ENCODE measurements at regions not wholly inside any gene's neighbourhood (a gene's known extent, or its start where the extent isn't known, plus 50 kb on each side); places are given as distances from the start of the nearest gene placed in this dataset.
"Not testable (repeated sequence)": the region's sequence is repeated elsewhere in the genome, so short reads cannot be mapped to it uniquely, and the experiment has no call there.

DNA sequence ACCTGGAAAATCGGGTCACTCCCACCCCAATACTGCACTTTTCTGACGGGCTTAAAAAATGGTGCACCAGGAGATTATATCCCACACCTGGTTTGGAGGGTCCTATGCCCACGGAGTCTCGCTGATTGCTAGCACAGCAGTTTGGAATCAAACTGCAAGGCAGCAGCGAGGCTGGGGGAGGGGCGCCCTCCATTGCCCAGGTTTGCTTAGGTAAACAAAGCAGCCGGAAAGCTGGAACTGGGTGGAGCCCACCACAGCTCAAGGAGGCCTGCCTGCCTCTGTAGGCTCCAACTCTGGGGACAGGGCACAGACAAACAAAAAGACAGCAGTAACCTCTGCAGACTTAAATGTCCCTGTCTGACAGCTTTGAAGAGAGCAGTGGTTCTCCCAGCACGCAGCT lies 167.1 kb upstream of the PHACTR1 start:
- DNase-seq; H3K4me1 Mint-ChIP-seq; CTCF ChIA-PET; POLR2A ChIA-PET; H3K27me3 Mint-ChIP-seq; H3K36me3 Mint-ChIP-seq (ENCODE audit: low read depth); H3K4me3 Mint-ChIP-seq; H3K9me3 Mint-ChIP-seq; H3K27ac Mint-ChIP-seq: not testable (repeated sequence)

DNA sequence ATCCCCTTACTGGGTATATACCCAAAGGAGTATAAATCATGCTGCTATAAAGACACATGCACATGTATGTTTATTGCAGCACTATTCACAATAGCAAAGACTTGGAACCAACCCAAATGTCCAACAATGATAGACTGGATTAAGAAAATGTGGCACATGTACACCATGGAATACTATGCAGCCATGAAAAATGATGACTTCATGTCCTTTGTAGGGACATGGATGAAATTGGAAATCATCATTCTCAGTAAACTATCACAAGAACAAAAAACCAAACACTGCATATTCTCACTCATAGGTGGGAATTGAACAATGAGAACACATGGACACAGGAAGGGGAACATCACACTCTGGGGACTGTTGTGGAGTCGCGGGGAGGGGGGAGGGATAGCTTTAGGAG lies 161.7 kb upstream of the PHACTR1 start:
- H3K4me1 Mint-ChIP-seq; CTCF ChIA-PET; H3K4me3 Mint-ChIP-seq; POLR2A ChIA-PET; H3K9me3 Mint-ChIP-seq; DNase-seq; H3K27ac Mint-ChIP-seq; H3K36me3 Mint-ChIP-seq (ENCODE audit: low read depth); H3K27me3 Mint-ChIP-seq: not testable (repeated sequence)

DNA sequence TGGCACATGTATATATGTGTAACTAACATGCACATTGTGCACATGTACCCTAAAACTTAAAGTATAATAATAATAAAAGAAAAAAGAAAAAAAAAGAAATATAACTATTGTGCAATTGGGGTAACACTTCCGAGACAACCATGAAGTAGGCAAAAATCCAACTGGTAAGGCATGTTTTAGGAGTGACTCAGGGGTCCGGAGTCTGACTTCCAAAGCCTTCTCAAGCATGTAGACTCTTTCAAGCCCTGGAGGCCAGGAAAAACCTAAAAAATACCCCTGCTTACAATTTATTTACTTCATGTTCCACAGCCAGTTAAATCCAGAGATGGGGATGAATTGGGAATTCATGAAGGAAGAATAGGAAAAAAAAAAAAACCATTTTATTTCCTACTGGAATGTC lies 161.3 kb upstream of the PHACTR1 start:
- no peaks in the 10 kb centered on the region for H3K4me1 Mint-ChIP-seq
- no peak for DNase-seq
- no peak overlapping the region for H3K4me3 Mint-ChIP-seq
- H3K27me3 Mint-ChIP-seq, result peaks cover 2% of the 10 kb centered on the region
- ChIA-PET POLR2A (no interaction called here), CTCF (no interaction called here)
- H3K27ac Mint-ChIP-seq, result no peak overlapping the region
- H3K9me3 Mint-ChIP-seq, result no peaks in the 10 kb centered on the region
- no peaks in the 10 kb centered on the region for H3K36me3 Mint-ChIP-seq (ENCODE audit: low read depth)

DNA sequence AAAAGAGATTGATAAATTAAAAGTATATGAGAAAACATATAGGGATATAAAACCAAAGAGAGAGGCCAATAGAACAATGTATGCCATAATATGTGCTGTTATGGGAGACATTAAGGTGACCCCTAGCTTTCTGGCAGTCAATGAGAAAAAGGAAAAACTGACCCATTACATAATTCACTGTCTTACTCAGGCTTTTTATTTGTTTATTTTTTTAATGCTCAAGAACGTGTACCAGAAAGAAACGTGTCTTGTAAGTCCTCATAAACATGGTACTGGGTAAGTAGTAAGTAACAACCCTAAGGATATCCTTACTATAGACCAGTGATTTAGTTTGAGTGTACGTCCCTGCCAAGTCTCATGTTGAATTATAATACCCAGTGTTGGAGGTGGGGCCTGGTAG lies 160.8 kb upstream of the PHACTR1 start:
- CTCF ChIA-PET, result no interaction called here
- DNase-seq, result no peak
- H3K27ac Mint-ChIP-seq, result no peak overlapping the region
- no peak overlapping the region for H3K4me3 Mint-ChIP-seq
- H3K27me3 Mint-ChIP-seq, result peaks cover 2% of the 10 kb centered on the region
- no peaks in the 10 kb centered on the region for H3K36me3 Mint-ChIP-seq (ENCODE audit: low read depth)
- H3K4me1 Mint-ChIP-seq, result no peaks in the 10 kb centered on the region
- H3K9me3 Mint-ChIP-seq, result peaks cover 2% of the 10 kb centered on the region
- POLR2A ChIA-PET, result no interaction called here

DNA sequence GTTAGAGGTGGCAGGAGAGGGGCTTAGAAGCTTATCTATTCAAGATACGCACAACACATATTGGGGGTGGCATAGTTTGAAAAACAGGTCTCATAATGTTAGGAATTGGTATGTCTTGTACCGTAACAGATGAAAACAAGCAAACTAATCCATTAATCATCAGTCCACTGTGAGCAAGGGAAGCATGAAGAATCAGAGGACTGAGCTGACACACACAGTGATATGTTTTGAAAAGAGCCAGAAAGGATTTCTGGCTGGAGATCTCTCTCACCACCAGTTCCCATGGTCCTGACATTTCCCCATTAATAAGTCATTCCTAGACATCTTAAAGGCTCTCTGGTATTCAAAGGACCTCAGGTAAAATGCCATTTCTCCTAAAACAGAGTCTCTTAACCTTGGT lies 158.8 kb upstream of the PHACTR1 start:
- H3K4me3 Mint-ChIP-seq, result no peak overlapping the region
- H3K9me3 Mint-ChIP-seq, result peaks cover 2% of the 10 kb centered on the region
- no peak for DNase-seq
- ChIA-PET POLR2A (no interaction called here), CTCF (no interaction called here)
- no peaks in the 10 kb centered on the region for H3K36me3 Mint-ChIP-seq (ENCODE audit: low read depth)
- no peak overlapping the region for H3K27ac Mint-ChIP-seq
- peaks cover 2% of the 10 kb centered on the region for H3K27me3 Mint-ChIP-seq
- no peaks in the 10 kb centered on the region for H3K4me1 Mint-ChIP-seq

DNA sequence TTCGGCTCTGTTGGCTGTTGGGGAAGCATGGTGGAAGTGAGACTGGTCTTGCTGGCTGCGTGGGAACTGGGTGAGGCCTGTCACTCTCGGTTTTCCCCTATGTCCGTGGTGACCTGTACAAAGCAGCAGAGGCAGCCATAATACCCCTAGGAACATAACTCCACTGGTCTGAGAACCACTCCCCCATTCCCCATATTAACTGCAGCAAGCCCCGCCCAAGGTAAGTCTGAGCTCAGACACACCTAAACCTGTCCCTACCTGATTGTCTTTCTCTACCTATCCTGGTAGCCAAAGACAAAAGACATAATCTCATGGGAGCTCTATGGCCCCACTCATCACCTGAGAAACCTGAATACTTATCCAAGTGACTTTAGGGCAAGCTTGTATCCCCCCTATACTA lies 156.3 kb upstream of the PHACTR1 start:
- H3K27ac Mint-ChIP-seq, result no peak overlapping the region
- H3K36me3 Mint-ChIP-seq (ENCODE audit: low read depth), result no peaks in the 10 kb centered on the region
- H3K4me3 Mint-ChIP-seq, result no peak overlapping the region
- H3K4me1 Mint-ChIP-seq, result no peaks in the 10 kb centered on the region
- H3K27me3 Mint-ChIP-seq, result peaks cover 2% of the 10 kb centered on the region
- POLR2A ChIA-PET, result no interaction called here
- no peak for DNase-seq
- CTCF ChIA-PET, result no interaction called here
- H3K9me3 Mint-ChIP-seq, result peaks cover 2% of the 10 kb centered on the region

DNA sequence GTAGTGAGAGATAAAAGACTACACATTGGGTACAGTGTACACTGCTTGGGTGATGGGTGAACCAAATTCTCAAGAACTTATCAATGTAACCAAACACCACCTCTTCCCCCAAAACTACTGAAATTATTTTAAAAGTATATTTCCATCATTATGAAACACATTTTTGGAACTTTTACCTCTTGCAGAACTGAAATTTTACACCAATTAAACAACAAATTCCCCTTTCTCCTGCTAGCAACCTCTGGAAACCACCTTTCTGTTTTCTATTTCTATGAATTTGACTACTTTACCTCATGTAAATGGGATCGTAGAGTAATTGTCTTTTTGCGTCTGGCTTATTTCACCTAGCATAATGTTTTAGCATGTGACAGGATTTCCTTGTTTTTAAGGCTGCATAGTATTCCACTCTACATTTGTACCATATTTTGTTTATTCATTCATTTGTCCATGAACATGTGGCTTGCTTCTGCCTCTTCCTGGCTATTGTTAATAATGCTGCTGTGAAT lies 149.9 kb upstream of the PHACTR1 start:
- H3K4me3 Mint-ChIP-seq, result no peak overlapping the region
- no peaks in the 10 kb centered on the region for H3K9me3 Mint-ChIP-seq
- no peaks in the 10 kb centered on the region for H3K36me3 Mint-ChIP-seq (ENCODE audit: low read depth)
- no peak for DNase-seq
- no peaks in the 10 kb centered on the region for H3K4me1 Mint-ChIP-seq
- ChIA-PET CTCF (no interaction called here), POLR2A (no interaction called here)
- H3K27me3 Mint-ChIP-seq, result peaks cover 2% of the 10 kb centered on the region
- H3K27ac Mint-ChIP-seq, result no peak overlapping the region

DNA sequence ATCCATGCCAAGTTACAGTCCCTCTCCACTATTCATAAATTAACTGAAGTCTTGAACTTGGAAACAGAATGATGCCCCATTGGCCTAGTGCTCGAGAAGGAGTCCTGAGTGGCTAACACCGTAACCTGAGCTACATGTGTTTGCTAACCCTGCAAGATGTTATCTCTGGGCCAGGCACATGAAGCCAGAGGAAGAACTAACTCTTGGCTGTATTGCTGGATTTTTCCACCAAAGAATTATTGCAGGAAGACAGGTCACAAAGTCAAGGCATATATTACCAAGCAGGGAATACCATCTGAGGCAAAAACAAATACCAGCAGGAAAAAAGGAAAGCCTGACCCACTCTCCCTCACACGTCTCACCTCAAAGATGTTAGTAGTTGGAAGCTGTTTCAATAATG lies 148.9 kb upstream of the PHACTR1 start:
- Mint-ChIP-seq H3K4me3 (no peak overlapping the region), H3K36me3 (ENCODE audit: low read depth) (no peaks in the 10 kb centered on the region), H3K27me3 (peaks cover 2% of the 10 kb centered on the region), H3K27ac (no peak overlapping the region), H3K4me1 (no peaks in the 10 kb centered on the region), H3K9me3 (no peaks in the 10 kb centered on the region)
- ChIA-PET POLR2A (no interaction called here), CTCF (no interaction called here)
- no peak for DNase-seq

DNA sequence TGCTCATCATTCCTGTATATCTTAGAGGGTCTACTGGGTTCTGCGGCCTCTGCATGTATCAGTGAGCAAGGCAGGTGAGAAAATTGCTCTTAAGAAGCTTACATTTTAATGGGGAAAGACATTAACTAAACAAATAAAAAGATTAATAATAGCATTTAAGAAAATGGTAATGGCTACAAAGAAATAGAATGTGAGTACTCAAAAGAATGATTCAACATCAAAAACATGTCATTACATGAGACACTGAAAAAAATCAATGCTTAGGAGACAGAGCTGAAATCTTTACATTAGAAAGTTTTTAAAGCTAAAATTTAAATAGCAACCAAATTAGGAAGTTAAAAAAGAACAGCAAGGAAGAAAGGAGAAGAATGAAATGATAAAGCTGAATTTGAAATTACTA lies 146.9 kb upstream of the PHACTR1 start:
- no peaks in the 10 kb centered on the region for H3K4me1 Mint-ChIP-seq
- H3K4me3 Mint-ChIP-seq, result no peak overlapping the region

DNA sequence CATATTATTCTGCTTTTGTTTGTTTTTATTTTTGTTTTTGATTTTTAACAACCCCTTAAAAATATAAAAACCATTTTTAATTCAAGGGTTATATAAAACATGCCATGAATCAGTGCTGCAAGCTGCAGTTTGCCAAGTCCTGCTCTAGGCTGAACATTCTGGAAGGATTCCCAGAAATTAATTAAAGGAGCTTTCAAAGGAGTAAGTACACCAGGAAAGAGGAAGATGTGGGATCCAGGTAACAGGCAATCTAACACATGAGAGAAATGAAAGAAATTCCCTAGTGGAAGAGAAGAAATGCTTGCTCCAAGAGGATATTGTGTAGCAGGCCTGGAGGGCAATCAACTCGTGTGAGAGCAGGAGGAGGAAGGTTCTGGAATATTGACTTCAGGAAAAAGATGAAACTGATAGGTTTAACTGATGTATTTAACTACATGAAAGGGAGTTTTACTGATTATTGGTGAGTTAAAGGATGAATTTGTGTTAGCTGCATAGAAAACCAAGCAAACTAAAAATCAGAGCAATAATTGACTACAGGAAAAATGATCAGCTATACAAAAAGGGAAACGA lies 146.0 kb upstream of the PHACTR1 start:
- Mint-ChIP-seq H3K27me3 (peaks cover 4% of the 10 kb centered on the region), H3K36me3 (ENCODE audit: low read depth) (no peaks in the 10 kb centered on the region), H3K9me3 (no peaks in the 10 kb centered on the region), H3K4me3 (no peak overlapping the region), H3K4me1 (no peaks in the 10 kb centered on the region), H3K27ac (no peak overlapping the region)
- ChIA-PET CTCF (interaction anchor here (0.6 kb wide), 1 partner anchor 1038 kb away, joined by 3 read pairs; no protein-coding TSS in a partner anchor), POLR2A (no interaction called here)
- no peak for DNase-seq

More for the DNA sequence above, 146.9 kb upstream of the PHACTR1 start:
- ChIA-PET CTCF (no interaction called here), POLR2A (no interaction called here)
- Mint-ChIP-seq H3K36me3 (ENCODE audit: low read depth) (no peaks in the 10 kb centered on the region), H3K27me3 (peaks cover 2% of the 10 kb centered on the region), H3K27ac (no peak overlapping the region), H3K9me3 (no peaks in the 10 kb centered on the region)
- DNase-seq, result no peak

DNA sequence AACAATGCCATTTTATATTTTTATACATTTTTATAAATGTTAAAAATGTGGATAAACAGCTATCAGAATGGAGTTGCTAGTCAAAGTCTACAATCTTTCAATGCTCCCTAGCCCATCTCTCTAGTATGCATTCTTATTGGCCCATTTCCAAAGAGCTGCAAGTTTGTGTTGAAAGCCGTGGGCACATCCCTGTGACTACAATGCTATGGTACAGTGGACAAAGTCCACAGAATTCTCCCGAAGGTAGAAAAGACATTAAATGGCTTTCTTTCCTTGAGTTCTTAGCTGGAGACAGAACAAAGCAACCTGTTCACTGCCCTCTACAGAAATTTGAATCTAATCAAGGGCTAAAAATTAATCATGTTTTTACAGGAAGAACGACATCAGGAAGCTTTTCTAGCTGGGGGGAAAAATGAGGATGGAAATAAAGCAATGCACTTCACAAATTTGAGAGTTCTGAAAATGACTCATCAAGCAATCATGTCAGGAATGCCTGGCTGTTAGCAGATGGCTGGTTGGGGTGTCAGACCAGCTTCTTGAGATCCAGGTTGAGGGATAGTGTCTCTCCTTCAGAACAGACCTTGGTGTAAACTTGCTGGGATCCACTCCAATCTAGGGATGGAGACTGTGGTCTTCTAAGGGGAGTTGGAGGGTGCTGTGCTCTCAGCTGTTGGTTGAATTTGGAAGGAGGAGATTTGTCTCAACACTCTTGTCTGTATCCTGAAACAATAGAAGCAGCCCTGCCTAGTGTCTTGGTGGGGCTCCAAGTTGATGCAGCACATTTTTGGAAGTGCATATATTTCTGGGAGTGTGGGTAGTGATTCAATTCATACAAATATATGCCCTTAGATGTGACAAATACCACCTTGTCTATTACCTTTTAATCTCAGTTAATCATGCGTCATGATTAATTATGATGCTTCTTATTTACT lies 143.4 kb upstream of the PHACTR1 start:
- no peak overlapping the region for H3K4me3 Mint-ChIP-seq
- H3K4me1 Mint-ChIP-seq, result no peaks in the 10 kb centered on the region
- no peaks in the 10 kb centered on the region for H3K9me3 Mint-ChIP-seq
- no peak overlapping the region for H3K27ac Mint-ChIP-seq
- no peak for DNase-seq
- peaks cover 3% of the 10 kb centered on the region for H3K27me3 Mint-ChIP-seq
- CTCF ChIA-PET, result no interaction called here
- no peaks in the 10 kb centered on the region for H3K36me3 Mint-ChIP-seq (ENCODE audit: low read depth)
- POLR2A ChIA-PET, result no interaction called here

DNA sequence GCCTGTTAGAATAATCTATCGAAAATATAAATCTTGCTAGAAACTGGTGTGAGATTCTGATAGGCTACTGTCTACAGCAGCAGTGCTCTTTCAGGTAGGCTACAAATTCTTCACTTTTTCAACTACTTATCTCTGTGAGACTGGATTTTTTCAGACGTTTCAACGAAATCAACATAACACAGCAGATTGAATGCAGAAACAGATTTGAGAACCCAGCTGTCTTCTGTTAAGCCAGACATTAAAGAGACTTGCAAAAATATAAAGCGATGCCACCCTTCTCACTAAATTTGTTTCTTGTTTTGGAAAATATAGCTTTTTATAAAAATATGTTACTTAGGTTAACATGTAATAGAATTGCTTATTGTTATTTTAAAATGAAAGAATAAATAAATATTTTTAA lies 140.6 kb upstream of the PHACTR1 start:
- no peaks in the 10 kb centered on the region for H3K4me1 Mint-ChIP-seq
- CTCF ChIA-PET, result no interaction called here
- no peak overlapping the region for H3K4me3 Mint-ChIP-seq
- POLR2A ChIA-PET, result no interaction called here
- peaks cover 3% of the 10 kb centered on the region for H3K27me3 Mint-ChIP-seq
- no peak for DNase-seq
- no peak overlapping the region for H3K27ac Mint-ChIP-seq
- H3K9me3 Mint-ChIP-seq, result no peaks in the 10 kb centered on the region
- H3K36me3 Mint-ChIP-seq (ENCODE audit: low read depth), result no peaks in the 10 kb centered on the region

DNA sequence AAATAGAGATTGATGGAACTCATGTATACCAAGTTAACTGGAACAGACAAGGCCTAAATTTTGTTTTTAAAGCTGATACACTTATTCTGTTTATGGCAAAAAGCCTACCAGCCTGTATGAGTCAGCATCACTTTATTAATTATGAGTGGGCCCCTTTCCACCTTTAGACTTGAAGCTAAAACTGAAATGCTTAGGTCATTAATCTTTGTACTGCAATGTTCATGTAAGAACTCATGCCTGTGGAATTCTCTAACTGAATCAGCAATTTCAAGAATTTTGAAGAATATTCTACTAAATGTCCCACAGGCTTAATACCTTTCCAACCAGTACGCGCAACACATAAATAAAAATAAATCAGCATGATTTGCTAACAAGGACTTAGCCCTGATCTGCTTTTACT lies 140.2 kb upstream of the PHACTR1 start:
- Mint-ChIP-seq H3K27me3 (peaks cover 3% of the 10 kb centered on the region), H3K4me3 (no peak overlapping the region), H3K9me3 (no peaks in the 10 kb centered on the region), H3K36me3 (ENCODE audit: low read depth) (no peaks in the 10 kb centered on the region), H3K4me1 (no peaks in the 10 kb centered on the region), H3K27ac (no peak overlapping the region)
- DNase-seq, result no peak
- CTCF ChIA-PET, result no interaction called here
- POLR2A ChIA-PET, result no interaction called here
